ENCODE measurements at regions not wholly inside any gene's neighbourhood (a gene's known extent, or its start where the extent isn't known, plus 50 kb on each side); places are given as distances from the start of the nearest gene placed in this dataset.

GRCh38 chr6:166752097-166752496, 125.0 kb upstream of the RPS6KA2 start:
- TF ChIP-seq POLR2AphosphoS5 (IDR thresholded peaks at IDR 0.05; ENCODE audit: low read depth, low read length) (no peak), TAF1 (IDR thresholded peaks at IDR 0.05; ENCODE audit: borderline replicate concordance, low read depth, low read length) (no peak), POLR2A (IDR thresholded peaks at IDR 0.05; ENCODE audit: low read depth, low read length) (no peak)

All from GM12892 (cell line).